Suppressor macrophage treated with lipopolysaccharide for 4 hours (primary cell): ENCODE measurements at regions not wholly inside any gene's neighbourhood (a gene's known extent, or its start where the extent isn't known, plus 50 kb on each side); places are given as distances from the start of the nearest gene placed in this dataset.

Experiments used
- DNase-seq: peaks from one replicate; pipeline ENCODE4 v3.0.0-alpha.2; 2020

DNA sequence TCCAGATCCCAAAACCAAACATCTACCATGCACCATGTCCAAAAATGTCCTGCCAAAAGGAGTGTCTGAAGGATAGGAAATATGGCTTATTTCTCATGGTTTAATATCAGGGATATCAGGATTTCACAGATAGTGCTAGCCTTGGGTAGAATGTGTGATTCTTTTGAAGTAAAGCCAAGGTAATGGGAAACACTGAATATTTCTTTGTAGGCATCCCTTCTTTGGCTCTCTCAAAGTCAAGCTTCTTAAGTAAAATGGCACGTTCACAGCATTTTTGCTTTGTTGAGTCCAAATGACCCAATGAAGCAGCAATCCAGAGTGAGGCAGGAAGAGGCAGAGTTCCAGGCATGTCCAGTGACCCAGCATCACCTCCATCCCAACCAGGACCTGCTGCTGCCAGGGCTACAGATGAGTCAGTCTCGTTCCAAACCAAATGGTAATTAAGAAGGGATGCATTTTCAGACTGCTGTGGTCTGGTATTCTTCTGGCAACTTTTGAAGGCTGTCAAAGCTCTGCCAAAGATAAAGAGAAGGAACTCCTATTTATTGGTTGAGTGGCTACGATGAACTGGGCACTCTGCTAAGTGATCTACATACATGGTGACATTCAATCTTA lies 678.8 kb upstream of the KLF4 start:
- DNase-seq: no peak

DNA sequence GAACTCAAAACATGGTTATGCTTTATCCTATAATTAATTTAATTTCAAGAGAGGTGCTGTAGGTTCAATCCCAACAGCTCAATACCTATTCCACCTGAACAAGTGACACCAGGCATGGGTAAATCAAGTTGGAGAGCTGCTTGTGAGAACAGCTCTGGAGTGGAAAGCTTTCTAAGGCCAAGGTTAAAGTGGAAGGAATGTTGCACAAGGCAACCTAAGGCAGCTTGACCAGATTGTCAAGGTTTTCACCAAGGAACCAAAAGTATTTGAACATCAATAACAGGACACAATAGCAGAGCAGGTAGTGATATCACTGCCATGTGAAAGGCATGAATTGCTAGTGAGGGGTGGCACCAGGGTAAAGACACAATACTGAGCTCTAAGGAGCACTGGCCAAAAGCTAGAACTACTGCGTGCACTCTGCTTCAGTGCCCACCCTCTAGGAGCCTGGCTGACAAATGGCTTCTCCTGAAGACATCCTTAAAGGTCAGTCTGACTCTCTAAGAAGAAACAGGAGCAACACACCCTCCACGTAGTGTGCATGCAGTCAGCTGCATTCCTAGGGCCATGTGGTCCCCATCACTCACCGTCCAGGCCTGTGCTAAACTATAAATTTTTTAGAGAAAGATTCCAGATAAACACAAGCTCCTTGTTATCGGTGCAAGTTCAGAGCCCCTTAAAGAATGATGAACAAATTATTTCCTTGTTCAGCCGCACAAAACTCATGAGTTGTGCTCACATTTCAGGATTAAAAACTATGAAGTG lies 677.7 kb upstream of the KLF4 start:
- no peak for DNase-seq

DNA sequence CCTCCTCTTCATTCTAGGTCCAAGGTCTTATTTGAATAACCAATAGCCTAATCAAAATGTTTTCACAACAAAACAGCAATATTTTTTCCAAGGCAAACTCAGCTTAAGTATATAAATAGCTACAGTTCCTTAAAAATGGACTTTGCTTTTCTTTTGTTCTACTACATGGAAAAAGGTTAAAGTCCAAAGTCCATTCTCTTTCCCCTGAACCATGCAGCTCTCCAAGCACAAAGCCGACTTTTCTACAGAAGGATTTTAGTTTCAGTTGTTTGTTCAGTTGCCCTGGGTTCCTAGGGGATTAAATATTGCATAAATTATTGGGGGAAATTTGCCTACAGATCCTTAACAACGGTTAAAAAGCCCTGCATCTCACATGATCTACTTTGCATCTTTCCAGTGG lies 677.0 kb upstream of the KLF4 start:
- no peak for DNase-seq

DNA sequence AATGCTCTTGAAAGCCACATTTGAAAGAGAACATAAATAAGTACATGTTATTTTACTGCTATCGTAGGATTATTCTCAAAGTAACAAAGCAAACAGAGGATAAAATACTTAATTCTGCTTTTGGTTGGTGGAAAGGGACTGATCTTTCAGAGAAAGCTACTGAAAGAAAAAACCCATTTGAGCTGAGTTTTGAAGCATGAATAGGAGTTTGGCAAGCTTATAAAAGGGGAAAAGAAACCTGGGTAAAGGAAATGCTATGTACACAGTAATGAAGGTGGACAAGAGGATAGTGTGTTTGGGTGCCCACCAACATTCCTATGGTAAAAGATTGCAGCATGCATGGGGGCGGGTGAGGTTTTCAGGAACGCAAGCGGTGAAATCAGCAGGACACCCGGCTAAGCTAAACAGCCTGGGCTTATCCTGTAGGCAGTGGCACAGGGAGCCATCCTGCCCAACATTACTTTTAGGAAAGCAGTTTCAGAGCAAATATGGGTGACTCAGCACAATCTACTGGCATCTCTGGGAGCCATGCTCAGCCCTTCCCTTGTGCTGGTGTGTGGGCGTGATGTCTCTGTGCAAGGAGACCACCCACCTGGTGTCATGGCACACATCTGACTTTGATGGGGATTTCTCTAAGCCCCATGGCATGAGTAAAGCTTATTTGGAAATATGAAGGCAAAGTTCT lies 673.9 kb upstream of the KLF4 start:
- peak; percentile 57 for DNase-seq

DNA sequence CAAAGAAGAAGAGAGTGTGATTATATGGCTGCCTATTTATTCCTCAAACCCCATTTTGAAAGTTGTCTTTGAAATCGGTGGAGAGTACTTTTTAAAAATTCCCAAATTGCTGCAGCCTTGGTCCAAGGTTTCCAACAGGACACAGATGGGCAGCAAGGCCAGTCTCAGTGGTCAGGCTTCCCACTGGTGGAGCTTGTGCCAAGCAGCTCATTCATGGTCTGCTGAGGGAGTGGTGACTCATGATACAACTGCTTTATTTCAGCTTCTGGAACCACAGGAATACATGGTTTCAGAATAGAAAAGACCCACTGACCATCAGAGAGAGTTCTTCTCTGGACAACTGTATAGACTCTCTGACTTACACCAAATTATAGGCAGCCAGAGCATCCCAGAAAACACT lies 673.1 kb upstream of the KLF4 start:
- DNase-seq: peak; percentile 51

DNA sequence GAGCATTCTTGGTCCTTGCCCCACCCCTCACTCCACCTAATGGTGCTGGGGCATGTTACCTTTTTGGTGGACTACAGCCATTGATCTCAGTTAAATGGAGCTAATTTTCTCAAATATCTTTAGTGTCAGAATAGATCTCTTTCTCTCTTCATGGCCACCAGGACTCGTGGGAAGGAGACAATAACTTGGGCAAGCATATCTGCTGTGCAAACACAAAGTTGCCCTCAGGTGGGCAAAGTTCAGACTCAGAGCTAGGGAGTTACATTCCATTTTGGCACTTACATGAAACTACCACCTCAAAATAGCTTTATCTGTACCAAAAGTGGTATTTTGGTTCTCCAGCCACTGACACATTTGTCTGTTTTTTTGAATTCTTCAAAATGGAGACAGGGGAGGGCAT lies 671.9 kb upstream of the KLF4 start:
- no peak for DNase-seq

DNA sequence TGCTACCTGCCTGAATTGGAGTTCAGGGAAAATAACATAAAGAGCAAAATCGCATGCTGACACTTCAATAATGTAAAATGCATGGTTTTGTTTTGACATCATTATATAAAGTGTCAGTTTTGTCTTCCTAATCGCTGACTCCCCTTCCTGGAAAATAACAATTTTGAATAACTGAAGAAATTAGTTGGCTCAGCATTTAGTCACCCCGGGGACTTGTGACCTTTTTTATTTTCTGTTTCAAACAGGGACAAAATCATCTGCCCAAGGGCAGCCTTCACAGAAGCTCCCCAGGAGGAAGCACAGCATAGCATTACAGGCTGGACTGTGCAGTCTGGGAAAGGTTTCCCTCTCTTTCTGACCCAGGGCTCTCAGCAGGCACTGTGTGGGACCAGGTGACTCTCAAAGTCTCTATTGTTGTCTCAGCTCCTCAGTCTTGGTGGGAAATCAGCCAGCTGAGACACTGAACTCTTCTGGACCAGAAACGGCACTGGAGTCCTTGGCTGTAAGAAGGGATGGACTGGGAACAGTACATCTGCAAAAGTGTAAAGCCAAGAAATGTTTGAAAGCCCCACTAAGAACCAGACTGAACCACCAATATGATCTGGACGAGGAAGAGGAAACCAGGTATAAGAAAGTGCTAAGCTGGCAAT lies 671.3 kb upstream of the KLF4 start:
- DNase-seq: peak; percentile 70

DNA sequence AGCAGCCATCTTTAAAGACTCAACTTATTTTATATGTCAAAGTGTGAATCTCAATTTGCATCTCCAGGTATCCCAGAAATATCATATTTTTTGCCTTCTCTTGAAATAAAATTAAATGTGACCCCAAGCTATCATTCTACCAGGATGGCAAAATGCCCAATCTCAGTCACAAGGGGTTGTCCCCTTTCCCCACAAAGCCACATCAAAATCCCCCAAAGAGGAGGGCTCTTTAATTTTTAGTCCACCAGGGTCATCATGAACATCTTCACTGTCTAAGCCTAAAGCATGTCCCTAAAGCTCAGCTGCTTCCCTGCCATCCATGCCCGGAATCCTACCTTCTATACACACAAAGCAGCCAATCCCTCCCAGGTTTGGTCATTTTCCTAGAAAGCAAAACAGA lies 670.5 kb upstream of the KLF4 start:
- no peak for DNase-seq

DNA sequence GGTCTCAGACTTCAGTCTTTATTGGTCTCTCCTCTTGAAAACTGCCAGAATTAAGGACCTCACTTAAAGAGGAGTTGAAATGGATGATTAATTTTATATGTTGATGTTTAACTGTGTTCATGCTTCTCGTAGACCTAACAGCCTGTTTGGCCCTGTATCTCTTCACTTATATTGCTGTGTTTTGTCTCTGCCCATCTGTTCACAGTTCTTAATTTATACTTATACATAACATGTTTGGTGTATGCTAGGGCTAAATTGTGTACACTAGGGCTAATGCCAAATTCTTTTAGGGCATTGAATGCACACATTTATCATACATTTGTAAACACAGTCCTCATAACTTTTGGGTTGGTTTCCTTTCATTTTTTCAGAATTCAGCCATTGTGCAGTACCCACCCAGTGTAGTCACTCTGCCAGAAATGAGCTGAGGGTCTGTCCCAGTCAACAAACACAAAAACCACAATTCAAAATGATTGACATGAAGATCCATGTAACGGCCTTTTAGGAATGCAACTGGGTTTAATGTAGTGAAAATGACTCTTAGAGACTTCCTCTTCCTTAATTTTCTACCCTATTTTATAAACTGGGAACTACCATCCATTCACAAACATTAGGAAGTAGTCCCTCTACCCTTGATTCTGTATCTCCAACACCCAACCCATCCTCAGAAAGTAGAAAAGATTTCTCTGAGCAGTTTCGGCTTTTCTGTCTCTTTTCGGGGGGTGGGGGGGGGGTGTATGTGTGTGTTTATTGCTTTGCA lies 668.8 kb upstream of the KLF4 start:
- DNase-seq: peak; percentile 50

DNA sequence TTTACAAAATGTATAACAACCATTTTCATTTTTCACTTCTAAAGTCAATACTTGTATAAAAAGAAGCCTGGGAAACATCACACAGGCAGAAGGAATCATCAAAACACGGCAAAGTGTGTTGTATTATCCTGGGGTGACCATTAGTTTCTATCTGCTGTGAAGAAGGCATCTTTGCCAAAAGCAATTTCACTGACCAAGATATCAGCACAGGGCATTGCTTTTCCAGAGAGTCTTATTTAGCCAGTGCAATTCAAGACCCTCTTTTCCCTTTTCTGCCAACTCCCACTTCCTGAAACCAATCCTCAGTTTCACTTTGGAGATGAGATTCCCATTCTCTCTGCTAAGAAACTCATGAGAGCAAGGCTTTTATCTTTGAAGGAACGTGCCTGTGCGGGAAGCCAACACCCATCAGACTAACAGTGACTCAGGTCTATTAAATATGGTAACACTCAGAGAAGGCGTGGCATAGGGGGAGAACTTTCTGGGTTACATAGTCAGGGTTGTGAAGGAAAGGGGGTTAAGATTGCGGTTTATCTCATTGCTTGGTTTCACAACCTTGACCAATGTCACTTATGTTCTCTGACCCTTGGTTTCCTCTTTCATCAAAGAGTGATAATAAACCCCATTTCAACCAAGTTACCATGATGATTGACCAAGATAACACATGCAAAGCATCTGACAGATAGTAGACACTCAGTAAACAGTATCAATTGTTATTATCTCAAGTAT lies 666.9 kb upstream of the KLF4 start:
- peak; percentile 76 for DNase-seq

DNA sequence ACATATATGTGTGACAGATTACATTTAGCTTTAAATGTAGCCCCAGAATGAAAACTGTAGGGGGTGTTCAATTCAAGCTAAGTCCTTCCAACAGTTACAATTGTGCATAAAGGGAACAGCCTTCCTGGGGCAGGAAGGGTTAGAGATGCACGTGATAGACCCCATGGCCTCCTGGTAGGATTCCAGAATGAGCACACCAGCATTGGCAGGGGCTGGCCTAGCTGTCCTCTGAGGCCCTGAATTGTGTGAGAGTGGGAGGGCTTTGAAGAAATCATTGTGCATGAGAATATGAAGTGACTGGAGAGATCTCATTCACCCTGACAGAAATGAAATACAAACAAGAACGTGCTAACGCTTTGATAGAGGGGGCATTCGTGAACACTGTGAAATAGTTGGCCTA lies 663.8 kb upstream of the KLF4 start:
- no peak for DNase-seq

DNA sequence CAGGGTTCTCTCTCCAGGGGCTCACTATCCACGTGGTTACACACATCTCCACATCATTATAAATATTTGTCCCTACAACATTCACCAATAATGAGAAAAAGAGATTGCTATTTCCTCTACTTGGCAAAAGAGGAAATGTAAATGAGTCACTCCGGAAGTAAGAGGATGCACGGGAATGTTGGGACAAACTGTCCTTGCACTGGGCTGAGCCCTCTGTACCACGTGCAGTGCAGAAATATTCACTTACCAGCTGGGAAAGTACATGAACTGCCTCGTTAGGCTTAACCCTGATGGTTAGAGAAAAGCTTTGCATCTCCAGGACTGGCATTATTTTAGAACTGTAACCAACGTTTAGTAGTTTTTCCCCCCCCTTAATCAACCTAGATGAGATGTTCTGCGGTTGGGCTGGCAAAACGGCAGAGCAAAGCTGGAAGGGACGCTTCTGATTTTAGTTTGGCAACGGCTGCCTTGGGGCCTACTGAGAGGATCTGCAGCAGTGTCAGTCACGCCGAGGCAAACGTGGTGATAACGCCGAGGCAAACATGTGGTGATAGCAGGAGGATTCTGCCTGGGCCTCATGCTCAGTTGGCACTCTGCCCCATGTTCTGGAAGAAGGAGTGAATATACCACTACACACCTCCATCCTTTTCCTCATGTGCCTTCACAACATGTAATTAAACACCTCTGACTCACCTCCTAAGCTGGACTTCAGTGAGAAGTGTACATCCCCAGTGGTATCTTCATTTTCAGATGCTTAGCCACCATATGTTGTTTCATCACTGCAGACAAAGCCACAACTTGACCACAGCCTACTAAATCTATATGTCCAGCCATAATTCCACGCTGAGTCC lies 661.4 kb upstream of the KLF4 start:
- peak; percentile 25 for DNase-seq

DNA sequence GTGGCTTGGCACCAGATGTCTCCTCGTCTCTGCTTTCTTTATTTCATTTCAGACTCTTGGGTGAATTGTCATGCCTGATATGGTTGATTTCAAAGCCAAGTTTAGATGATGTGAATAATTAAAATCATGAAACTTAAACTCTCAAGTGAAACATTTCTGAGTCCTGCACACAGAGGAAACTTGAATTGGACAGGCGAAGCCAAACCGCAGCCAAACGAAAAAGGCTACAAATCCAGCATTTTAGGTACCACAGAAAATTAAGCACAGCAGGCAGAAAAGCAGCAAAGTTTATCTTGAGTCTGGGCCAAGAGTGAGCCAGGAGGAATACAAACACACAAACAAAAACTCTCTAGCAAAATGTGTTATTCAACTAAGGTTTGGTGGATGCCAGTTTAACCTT lies 659.8 kb upstream of the KLF4 start:
- DNase-seq: no peak

DNA sequence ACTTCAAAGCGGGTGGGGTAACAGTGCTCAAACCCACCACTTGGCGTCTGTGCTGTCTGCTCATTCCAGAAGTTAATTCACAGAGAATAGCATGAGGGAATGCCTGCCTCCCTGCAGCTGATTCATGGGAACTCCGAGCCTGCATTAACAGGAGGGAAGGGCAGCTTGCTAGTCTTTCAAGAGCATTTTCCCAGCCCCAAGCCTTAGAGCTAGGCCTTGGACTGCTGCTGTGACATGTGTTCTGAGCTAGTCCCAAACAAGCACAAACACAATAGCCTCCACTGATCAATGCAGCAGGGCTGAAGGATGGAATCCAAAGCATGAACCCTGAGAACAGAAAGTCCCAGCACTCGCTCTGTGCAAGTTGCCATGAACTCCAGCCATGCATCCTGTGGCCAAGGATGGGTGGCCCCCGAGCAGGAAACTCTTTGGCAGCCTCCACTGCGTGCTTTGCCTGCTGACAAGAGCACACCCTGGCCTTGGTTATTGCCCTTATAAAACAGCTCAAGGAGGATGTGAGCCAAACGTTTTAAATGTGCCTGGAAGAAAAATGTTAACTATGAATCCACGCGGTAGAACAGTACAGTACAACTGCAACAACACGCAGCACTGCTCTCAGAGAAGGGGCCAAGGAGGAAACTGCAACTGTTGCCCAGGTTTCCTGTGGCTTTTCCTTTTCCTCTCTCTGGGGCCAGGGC lies 653.1 kb upstream of the KLF4 start:
- no peak for DNase-seq

DNA sequence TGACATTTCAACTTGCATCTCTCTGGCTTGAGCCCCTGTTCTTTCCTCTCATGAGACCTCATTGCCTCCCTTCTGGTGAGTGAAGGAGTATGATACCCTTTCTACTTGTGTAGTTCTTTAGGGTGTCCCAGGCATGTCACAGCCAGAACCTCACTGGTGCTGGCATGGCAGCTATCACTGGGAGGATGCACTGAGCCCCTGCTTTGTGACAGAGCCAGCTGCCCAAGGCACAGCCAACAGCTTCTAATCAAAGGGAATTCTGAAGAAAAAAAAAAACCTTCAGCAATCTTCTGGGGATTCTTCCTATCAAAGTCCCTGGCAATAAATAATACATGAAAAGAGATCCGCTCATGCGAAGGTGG lies 652.6 kb upstream of the KLF4 start:
- no peak for DNase-seq

DNA sequence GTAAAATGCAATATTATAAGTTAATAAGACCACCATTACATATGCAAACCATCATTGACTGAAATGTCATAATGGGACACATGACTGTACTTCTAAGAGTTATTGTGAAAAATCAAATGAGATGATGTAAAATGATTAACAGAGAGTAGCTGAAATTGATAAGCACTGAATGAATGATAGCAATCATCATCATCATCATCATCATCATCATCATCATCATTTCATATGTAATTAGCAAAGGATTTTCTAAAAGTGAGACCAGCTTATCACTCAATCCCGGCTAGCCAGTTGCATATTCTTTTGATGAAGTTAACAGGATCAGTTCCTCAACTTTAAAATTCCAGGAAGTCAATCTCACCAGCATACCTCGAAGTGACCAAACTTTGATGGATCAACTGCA lies 650.3 kb upstream of the KLF4 start:
- no peak for DNase-seq

DNA sequence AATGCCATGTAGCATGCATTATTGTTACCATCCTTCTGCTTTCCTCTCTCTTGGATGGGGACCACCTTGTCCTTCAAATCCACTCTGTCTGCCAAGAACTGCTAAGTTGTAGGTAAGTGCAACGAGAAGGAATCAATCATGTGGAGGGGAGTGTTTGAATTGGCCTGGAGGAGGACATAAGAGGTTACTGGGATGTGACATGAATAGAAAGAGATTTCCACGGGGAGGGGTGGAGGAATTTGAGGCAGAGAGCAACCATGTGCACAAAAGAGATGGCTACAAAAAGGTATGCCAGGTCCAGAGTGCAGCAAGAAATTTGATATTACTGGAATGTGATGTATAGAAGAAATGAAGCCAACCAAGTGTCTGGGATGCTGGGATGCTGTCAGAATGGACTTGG lies 648.9 kb upstream of the KLF4 start:
- no peak for DNase-seq

DNA sequence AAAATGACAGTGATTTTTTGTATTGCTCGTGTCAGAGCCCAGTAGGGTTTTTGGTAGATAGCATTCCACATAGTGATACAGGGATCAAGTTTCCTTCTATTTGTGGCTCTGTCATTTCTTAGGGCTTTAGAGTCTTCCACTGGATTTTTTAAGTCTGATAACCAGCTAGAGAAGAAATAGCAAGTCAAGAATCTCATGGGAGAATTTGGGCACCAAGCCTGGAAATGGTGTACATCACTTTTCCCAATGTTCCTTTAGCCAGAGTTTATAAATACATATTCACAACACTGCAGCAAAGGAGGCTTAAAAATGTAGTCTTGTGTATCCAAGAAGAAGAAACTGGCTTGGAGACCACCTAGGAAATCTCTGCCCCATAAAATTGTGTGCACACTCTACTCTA lies 647.1 kb upstream of the KLF4 start:
- DNase-seq: no peak

DNA sequence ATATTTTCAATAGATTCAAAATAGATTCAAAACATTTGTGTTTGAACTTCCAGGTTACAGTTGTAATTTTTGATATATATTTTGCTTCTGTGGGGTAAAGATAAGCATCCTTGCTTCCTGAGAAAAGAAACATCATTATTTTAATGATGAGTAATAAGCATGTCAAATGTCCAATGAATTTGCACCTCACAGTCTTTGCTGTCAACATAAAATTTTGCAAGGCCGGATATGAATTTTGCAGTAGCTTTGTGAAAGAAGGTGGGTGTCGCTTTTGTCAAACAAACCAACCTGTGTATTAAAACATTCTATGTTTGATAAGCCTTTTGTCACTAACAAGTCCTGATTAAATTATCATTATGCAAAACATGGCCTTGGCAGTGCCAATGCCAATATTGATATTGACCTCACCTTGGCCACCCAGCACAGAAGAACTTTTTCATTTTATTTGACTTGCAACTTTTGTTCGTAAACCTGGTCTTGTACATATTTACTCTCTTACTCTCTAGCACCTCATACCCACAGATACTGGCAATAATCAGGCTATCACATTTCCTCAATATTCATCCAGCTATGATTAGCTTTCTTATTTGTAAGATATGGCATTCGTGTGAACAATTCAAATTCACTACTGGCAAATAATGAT lies 645.0 kb upstream of the KLF4 start:
- DNase-seq: no peak

DNA sequence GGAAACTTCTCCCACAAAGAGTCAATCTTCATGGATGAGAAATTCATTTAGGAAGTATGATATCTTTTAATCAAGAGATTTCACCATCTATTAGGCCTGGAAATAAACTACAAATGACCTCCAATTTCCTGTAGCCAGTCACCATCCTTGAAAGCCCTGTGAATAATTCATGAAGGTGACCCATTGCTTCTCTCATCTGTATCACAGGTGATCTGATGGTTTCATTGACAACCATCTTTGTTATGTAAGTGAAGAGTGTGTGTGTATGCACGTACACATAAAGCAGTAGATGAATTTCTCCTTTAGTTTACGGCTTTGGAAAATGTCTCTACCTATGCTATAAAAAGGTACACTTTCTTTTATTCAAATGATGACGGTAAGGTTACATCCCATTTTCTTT lies 644.1 kb upstream of the KLF4 start:
- DNase-seq: no peak
